SK-N-SH (cell line): ENCODE measurements at regions not wholly inside any gene's neighbourhood (a gene's known extent, or its start where the extent isn't known, plus 50 kb on each side); places are given as distances from the start of the nearest gene placed in this dataset.

Experiments
- CHD2 ChIP-seq: fragments of 150-350 bp; IDR thresholded peaks from 2 replicates; pipeline ENCODE4 v1.6.1; 2018; ENCODE audit warnings: low read length; ENCODE audit not compliant: partially characterized antibody
- EP300 ChIP-seq, 2 experiments: IDR thresholded peaks; 2 replicates each; pipeline versions ENCODE4 v1.4.0 to v1.6.1; 2012; ENCODE audit warnings: borderline replicate concordance in 1 of 2, low read depth in 1 of 2, low read length in 1 of 2
- EZH2phosphoT487 ChIP-seq: fragments of 200-600 bp; sonication (generic); IDR thresholded peaks from 2 replicates; pipeline ENCODE4 v1.6.1; 2017; ENCODE audit warnings: low read depth, mixed run types, mild to moderate bottlenecking, antibody characterized with exemption, moderate library complexity, borderline replicate concordance
- FOSL2 ChIP-seq: IDR thresholded peaks from 2 replicates; pipeline ENCODE4 v1.4.0; 2012; ENCODE audit warnings: low read depth, mild to moderate bottlenecking, moderate library complexity, borderline replicate concordance
- FOXM1 ChIP-seq: IDR thresholded peaks from 2 replicates; pipeline ENCODE4 v1.4.0; 2012; ENCODE audit warnings: low read depth, mild to moderate bottlenecking
- GABPA ChIP-seq: IDR thresholded peaks from 2 replicates; pipeline ENCODE4 v1.4.0; 2012; ENCODE audit warnings: low read depth, mild to moderate bottlenecking
- NRF1 ChIP-seq: IDR thresholded peaks from 2 replicates; pipeline ENCODE4 v1.6.1; 2012; ENCODE audit warnings: low read depth, mild to moderate bottlenecking, low read length
- POLR2AphosphoS5 ChIP-seq: IDR thresholded peaks from 2 replicates; pipeline ENCODE4 v1.6.1; 2012; ENCODE audit warnings: low read depth, low read length
- RCOR1 ChIP-seq: fragments of 150-350 bp; IDR thresholded peaks from 2 replicates; pipeline ENCODE4 v1.6.1; 2017; ENCODE audit warnings: antibody characterized with exemption, low read length
- REST ChIP-seq: IDR thresholded peaks from 2 replicates; pipeline ENCODE4 v1.6.1; 2012; ENCODE audit warnings: mild to moderate bottlenecking, low read depth, low read length, moderate library complexity
- RFX5 ChIP-seq: IDR thresholded peaks from 2 replicates; pipeline ENCODE4 v1.6.1; 2012; ENCODE audit warnings: mild to moderate bottlenecking, improper control_type of control experiment, low read length
- TEAD4 ChIP-seq: IDR thresholded peaks from 2 replicates; pipeline ENCODE4 v1.4.0; 2012; ENCODE audit warnings: mild to moderate bottlenecking, borderline replicate concordance; ENCODE audit not compliant: insufficient read depth
- TF ChIP-seq, protein P1 (sequence below): fragments of 200-600 bp; sonication (generic); IDR thresholded peaks from 2 replicates; pipeline ENCODE4 v1.6.1; 2017; ENCODE audit warnings: antibody characterized with exemption, mild to moderate bottlenecking, moderate library complexity
- TF ChIP-seq, protein P2 (sequence below): fragments of 150-350 bp; IDR thresholded peaks from 2 replicates; pipeline ENCODE4 v1.6.1; 2016; ENCODE audit warnings: mild to moderate bottlenecking, low read depth, low read length

DNA sequence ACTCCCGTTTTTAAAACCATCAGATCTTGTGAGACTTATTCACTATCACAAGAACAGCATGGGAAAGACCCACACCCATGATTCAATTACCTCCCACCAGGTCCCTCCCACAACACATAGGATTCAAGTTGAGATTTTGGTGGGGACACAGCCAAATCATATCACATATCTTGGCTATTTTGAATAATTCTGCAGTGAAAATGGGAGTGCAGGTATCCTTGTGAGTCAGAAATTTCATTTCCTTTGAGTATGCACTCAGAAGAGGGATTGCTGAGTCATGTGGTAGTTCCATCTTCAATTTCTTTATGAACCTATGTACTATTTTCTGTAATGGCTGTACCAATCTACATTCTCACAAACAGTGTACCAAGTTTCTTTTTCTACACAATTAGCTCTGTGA, 125.8 kb downstream of the ANKRD7 start:
- TF ChIP-seq FOXM1 (no peak), FOSL2 (no peak), RFX5 (no peak), EZH2phosphoT487 (no peak), REST (no peak), CHD2 (no peak), POLR2AphosphoS5 (no peak), RCOR1 (no peak), TEAD4 (no peak), GABPA (no peak), NRF1 (no peak), EP300 (IDR thresholded peaks at IDR 0.05; ENCODE audit: borderline replicate concordance in 1 of 2, low read depth in 1 of 2, low read length in 1 of 2) (no peak)
- TF ChIP-seq, protein P1, sequence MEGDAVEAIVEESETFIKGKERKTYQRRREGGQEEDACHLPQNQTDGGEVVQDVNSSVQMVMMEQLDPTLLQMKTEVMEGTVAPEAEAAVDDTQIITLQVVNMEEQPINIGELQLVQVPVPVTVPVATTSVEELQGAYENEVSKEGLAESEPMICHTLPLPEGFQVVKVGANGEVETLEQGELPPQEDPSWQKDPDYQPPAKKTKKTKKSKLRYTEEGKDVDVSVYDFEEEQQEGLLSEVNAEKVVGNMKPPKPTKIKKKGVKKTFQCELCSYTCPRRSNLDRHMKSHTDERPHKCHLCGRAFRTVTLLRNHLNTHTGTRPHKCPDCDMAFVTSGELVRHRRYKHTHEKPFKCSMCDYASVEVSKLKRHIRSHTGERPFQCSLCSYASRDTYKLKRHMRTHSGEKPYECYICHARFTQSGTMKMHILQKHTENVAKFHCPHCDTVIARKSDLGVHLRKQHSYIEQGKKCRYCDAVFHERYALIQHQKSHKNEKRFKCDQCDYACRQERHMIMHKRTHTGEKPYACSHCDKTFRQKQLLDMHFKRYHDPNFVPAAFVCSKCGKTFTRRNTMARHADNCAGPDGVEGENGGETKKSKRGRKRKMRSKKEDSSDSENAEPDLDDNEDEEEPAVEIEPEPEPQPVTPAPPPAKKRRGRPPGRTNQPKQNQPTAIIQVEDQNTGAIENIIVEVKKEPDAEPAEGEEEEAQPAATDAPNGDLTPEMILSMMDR: no peak
- TF ChIP-seq, protein P2, sequence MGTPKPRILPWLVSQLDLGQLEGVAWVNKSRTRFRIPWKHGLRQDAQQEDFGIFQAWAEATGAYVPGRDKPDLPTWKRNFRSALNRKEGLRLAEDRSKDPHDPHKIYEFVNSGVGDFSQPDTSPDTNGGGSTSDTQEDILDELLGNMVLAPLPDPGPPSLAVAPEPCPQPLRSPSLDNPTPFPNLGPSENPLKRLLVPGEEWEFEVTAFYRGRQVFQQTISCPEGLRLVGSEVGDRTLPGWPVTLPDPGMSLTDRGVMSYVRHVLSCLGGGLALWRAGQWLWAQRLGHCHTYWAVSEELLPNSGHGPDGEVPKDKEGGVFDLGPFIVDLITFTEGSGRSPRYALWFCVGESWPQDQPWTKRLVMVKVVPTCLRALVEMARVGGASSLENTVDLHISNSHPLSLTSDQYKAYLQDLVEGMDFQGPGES: no peak
